ENCODE measurements at regions not wholly inside any gene's neighbourhood (a gene's known extent, or its start where the extent isn't known, plus 50 kb on each side); places are given as distances from the start of the nearest gene placed in this dataset.
"Not testable (repeated sequence)": the region's sequence is repeated elsewhere in the genome, so short reads cannot be mapped to it uniquely, and the experiment has no call there.

GRCh38 chr1:146409116-146409801 lies 180.4 kb upstream of the NOTCH2NLA start:
- TF ChIP-seq EZH2phosphoT487 (IDR thresholded peaks at IDR 0.05; ENCODE audit: borderline replicate concordance, low read depth, low read length), result not testable (repeated sequence)
- TF ChIP-seq, protein P1, sequence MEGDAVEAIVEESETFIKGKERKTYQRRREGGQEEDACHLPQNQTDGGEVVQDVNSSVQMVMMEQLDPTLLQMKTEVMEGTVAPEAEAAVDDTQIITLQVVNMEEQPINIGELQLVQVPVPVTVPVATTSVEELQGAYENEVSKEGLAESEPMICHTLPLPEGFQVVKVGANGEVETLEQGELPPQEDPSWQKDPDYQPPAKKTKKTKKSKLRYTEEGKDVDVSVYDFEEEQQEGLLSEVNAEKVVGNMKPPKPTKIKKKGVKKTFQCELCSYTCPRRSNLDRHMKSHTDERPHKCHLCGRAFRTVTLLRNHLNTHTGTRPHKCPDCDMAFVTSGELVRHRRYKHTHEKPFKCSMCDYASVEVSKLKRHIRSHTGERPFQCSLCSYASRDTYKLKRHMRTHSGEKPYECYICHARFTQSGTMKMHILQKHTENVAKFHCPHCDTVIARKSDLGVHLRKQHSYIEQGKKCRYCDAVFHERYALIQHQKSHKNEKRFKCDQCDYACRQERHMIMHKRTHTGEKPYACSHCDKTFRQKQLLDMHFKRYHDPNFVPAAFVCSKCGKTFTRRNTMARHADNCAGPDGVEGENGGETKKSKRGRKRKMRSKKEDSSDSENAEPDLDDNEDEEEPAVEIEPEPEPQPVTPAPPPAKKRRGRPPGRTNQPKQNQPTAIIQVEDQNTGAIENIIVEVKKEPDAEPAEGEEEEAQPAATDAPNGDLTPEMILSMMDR (conservative IDR thresholded peaks at IDR 0.05; ENCODE audit: low read length), result not testable (repeated sequence)
